Breast epithelium (tissue), 3 donors: ENCODE measurements at regions not wholly inside any gene's neighbourhood (a gene's known extent, or its start where the extent isn't known, plus 50 kb on each side); places are given as distances from the start of the nearest gene placed in this dataset.

Experiments used
- CTCF ChIP-seq, 3 donors: fragments of 450-650 bp; IDR thresholded peaks; one replicate each; pipeline ENCODE4 v1.5.1; 2016 to 2017; ENCODE audit warnings: antibody characterized with exemption in 3 of 3, mild to moderate bottlenecking in 3 of 3, moderate library complexity in 3 of 3
- POLR2A ChIP-seq: fragments of 450-650 bp; IDR thresholded peaks from one replicate; pipeline ENCODE4 v1.6.1; 2016; ENCODE audit warnings: antibody characterized with exemption, mild to moderate bottlenecking, moderate library complexity

GRCh38 chr6:139657119-139657518, 282.7 kb upstream of the CITED2 start:
- TF ChIP-seq CTCF (IDR thresholded peaks at IDR 0.05) (no peak), POLR2A (no peak)
